ENCODE measurements at regions not wholly inside any gene's neighbourhood (a gene's known extent, or its start where the extent isn't known, plus 50 kb on each side); places are given as distances from the start of the nearest gene placed in this dataset.
"Not testable (repeated sequence)": the region's sequence is repeated elsewhere in the genome, so short reads cannot be mapped to it uniquely, and the experiment has no call there.

- DNase-seq (ENCODE audit: low read depth in 2 of 2), result no peak
Observed at GRCh38 chr1:157269656-157270375, 131.6 kb upstream of the ETV3 start.

DNA sequence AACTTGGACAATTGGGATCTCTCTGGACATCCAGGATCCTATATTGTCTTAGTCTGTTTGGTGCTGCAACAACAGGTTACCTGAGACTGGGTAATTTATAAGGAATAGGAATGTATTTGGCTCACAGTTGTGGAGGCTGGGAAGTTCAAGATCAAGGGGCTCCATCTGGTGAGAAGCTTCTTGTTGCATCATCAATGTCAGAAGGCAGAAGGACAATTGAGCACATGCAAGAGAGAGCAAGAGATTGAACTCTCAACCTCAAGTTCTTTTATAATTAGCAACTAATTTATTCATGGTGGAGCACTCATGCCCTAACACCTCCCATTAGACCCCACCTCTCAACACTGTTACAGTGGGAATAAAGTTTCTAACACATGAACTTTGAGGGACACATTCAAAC, 124.7 kb upstream of the ETV3 start:
- no peak for DNase-seq (ENCODE audit: low read depth in 2 of 2)

DNA sequence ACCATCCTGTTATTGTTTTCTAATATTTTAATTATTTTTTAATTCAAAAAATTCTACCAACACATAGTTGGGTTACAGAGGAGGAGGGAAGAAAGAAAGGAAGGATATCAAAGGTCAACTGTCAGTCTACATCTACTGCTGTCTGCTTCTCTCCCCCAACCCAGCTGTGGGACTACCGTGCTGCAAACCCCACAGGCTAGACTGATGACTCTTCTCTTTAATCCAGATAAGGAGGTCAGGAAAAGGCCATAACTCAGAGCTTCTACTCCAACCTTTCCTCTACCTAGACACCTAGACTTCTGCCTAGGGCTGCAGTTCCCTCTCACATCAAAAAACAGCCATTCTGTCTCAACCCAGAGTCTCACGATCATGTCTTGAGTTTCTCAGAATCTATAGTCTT, 124.2 kb upstream of the ETV3 start:
- DNase-seq (ENCODE audit: low read depth in 2 of 2), result no peak

- DNase-seq (ENCODE audit: low read depth in 2 of 2), result not testable (repeated sequence)
Observed at GRCh38 chr1:157255891-157256290, 117.7 kb upstream of the ETV3 start.

DNA sequence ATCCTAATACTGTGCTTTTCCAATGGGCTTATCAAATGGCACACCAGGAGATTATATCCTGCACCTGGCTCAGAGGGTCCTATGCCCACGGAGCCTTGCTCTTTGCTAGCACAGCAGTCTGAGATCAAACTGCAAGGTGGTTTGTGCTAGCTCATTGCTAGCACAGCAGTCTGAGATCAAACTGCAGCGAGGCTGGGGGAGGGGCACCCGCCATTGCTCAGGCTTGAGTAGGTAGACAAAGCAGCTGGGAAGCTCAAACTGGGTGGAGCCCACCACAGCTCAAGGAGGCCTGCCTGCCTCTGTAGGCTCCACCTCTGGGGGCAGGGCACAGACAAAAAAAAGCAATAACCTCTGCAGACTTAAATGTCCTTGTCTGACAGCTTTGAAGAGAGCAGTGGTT, 116.0 kb upstream of the ETV3 start:
- not testable (repeated sequence) for DNase-seq (ENCODE audit: low read depth in 2 of 2)

DNA sequence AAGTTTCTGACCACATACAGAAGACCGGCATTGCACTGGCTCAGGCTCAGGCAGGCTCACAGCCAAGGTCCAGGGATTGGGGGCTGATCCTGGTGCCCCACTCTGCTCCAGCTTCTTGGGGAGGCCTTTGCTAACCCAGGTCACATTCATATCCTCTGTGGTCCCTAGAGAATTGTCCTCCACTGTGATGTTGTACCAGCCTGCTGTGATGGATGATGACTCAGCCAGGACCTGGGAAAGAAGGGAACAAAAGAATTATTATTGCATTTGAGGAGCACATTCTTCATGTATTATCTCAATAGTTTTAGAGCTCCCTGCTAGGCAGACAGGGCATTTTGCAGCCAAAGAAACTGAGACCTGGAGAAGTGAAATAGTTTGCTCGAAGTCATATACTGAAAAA, 114.3 kb upstream of the ETV3 start:
- DNase-seq (ENCODE audit: low read depth in 2 of 2), result no peak

DNA sequence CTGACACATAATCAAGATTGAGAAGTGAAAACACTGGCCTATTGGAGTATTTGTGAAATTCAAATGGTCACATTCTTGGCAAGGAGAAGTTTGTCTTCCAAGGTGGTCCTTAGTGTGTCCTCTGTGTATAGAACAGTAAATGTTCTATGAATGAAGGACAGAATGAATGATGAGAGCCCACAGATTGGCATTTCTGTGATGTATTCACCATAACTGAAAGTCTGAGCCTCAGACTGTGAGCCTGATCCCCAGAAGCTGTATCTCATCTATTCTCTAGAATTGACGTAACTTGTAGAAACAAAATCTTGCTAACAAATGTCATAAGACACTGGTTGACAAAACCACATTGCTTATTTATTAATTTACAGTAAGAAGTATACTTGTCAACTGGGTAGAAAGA, 111.5 kb upstream of the ETV3 start:
- no peak for DNase-seq (ENCODE audit: low read depth in 2 of 2)

- DNase-seq (ENCODE audit: low read depth in 2 of 2), result no peak
Observed at GRCh38 chr1:157249326-157249725, 111.1 kb upstream of the ETV3 start.

GRCh38 chr1:157247764-157248049, 109.5 kb upstream of the ETV3 start:
- not testable (repeated sequence) for DNase-seq (ENCODE audit: low read depth in 2 of 2)

DNA sequence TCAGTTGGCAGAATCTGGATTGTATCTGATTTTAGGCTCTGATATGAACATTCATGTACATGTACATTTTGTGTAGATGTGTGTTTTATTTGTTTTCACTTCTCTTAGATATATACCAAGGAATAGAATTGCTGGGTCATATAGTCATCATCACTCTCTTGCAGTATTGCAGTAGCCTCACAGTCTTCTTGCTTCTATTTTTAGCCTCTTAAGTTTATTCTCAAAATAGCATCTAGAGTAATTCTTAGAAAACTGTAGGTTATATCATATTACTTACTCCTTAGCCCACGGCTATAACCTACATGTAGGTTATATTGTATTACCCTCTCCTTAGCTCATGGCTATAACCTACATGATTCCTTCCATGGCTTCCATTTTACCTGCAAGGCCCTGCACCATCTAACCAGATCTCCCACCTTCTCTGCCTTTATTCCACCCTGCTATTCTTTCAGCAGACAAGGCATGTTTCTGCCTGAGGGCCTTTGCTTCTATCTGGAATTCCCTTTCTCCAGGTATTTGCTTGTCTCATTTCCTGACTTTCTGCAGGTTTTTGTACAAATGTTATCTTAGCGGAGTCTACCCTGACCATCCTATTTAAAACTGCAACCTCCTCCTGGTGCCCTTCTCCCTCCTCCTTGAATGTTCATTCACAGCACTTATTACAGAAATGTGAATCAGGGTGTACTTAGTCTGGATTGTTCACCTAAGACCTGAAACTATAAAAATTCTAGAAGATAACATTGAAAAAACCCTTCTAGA, 109.0 kb upstream of the ETV3 start:
- no peak for DNase-seq (ENCODE audit: low read depth in 2 of 2)

DNA sequence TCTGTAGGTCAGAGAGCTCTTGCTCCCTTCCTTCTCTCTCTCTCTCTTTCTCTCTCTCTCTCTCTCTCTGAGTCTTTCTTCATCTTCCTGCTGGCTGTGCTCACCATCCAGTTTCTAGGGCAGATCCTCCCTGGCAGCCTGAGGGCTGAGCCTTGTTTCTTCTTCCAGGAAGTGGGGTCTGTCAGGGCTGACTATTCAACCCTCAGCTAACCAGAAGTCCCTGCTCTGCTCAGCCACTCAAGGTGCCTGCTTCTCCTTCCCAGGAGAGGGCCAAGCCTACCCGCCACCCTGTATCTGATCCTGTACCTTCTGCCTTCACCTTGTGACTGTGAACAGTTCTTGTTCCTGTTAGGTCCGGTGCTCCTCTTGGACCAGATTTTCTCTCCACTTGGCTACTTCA, 107.6 kb upstream of the ETV3 start:
- no peak for DNase-seq (ENCODE audit: low read depth in 2 of 2)

DNA sequence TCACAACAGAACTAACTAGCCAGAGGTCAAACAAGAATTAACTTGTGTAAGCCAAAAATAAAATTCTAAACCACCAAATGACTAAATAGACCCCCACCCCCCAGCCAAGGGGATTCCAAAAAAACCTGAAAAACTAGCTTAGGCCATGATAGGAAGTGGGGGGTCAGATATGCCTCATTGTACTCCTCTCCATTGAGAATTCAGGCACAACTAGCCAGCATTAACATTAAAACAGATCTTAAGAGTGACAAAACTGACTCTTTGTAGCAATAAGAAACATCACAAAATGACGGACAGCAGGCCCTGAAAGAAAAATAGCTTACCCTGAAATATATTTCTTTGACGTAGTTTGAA, 103.0 kb upstream of the ETV3 start:
- DNase-seq (ENCODE audit: low read depth in 2 of 2), result no peak

DNA sequence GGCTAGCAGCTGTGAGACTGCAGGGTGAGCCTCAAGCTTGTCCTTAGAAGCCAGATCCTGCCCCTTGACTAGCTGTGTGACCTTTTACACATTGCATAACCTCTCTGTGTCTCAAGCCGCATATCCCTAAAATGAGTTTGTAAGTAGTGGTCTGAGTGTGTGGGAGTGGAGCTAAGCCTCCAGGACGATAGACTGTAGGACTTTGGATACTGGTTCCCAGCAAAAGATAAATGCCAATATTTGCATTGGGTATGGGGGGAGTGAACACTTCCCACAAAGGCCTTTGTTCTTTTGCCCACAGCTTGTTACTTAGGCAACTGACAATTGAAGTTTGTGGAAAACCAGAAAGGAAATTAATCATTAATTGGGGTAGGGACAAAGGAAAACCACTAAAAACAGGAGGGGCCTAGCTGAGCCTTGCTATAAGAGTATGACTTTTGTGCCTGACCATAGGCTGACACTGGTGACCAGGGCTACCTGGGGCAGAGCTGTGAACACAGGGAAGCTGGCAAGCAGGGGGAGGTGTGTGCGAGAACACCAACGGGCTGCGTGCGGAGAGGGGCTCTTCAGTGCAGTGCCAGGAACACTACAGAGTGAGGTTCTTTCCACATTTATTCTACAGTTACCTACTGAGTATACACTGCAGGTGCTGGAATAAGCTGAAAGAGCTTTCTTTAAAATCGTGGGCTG, 102.4 kb upstream of the ETV3 start:
- DNase-seq (ENCODE audit: low read depth in 2 of 2), result no peak

DNA sequence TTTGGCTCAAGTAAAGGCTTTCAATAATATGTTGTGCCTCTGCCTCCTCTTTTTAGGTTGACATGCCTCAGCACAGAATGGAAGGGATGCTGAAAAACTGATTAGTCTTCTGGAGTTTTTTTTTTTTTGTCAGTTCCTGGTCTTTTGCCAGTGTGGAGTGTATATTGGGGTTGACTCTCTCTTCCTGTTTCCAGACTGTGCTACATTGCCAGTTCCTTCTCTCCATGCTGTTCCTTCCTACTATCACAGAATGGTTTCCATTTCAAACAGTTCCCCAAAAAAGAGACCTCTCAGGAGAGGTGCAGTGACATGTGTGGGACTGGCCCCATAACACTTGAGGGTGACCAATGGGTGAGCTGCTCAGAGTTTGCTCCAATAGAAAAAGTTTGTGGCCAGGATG, 101.7 kb upstream of the ETV3 start:
- DNase-seq (ENCODE audit: low read depth in 2 of 2), result no peak

- DNase-seq (ENCODE audit: low read depth in 2 of 2), result no peak
Observed at GRCh38 chr1:157238585-157238984, 100.4 kb upstream of the ETV3 start.

GRCh38 chr1:157237981-157238380, 99.8 kb upstream of the ETV3 start:
- no peak for DNase-seq (ENCODE audit: low read depth in 2 of 2)

DNA sequence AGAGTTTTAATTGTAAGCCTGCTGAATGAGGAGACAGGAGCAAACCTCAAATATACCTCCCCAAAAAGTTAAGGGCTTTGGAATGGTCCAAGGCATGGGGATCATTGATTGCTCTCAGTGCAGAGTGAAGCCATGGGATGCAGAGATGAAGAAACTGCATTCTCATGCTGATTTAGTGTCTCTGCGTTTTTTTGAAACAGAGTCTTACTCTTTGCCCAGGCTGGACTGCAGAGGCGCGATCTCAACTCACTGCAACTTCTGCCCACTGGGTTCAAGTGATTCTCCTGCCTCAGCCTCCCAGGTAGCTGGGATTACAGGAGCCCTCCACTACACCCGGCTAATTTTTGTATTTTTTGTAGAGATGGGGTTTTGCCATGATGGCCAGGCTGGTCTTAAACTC, 99.3 kb upstream of the ETV3 start:
- no peak for DNase-seq (ENCODE audit: low read depth in 2 of 2)

DNA sequence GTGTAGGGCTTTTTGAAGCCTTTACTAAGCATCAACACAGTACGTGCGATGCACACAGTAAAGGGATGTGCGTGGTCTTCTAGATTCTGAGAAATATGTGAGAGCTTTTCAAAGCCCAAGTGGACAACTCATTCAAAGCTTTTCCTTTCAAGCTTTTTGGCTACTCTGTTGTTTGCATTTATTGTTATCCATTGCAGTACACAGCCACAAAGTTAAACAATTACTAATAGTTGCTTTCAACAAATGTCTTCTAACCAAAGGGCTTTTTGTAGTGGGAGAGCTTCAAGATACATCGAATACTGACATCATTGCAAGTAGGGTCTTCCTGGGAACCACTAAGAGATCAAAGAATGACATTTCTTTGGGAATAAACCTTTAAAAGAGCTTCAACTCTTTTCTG, 97.9 kb upstream of the ETV3 start:
- no peak for DNase-seq (ENCODE audit: low read depth in 2 of 2)

- no peak for DNase-seq (ENCODE audit: low read depth in 2 of 2)
Observed at GRCh38 chr1:157235307-157235706, 97.1 kb upstream of the ETV3 start.

DNA sequence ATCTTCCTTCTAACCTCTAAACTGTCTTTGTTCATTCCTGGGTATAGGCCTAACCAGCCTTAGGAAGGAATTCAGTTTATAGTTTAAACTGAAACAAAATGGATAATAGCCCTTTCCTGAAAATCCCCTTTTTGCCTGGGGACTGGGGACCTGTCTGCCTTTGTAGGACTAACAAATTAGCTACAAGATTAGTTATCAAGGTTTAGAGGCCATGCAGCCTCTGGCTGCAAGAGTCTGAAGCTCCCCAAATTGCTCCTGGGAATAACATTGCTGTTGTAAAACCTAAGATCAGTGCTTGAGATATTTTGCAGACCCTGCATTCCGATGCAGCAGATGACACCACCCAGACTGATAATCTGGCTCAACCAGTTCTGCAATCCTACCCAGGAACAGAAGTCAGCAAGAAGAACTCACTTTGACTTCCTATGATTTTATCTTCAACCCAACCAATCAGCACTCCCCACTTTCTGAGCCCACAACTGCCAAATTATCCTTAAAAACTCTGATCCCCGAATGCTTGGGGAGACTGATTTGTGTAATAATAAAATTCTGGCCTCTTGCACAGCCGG, 96.6 kb upstream of the ETV3 start:
- no peak for DNase-seq (ENCODE audit: low read depth in 2 of 2)

DNA sequence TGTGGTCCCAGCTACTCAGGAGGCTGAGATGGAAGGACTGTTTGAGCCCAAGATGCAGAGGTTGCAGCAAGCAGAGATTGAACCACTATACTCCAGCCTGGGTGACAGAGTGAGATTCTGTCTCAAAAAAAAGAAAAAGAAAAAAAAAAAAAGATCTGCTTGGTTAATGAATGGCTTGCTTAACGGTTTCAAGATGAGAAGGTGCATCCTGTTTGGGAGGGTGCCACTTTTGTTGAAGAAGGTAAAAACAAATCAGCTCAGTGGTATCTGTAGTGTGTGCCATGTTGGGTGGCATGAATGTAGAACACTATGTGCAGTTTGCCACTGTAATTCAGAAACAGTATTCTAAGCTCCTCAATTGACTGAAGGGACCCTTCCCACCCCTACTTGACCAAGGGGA, 94.9 kb upstream of the ETV3 start:
- DNase-seq (ENCODE audit: low read depth in 2 of 2), result no peak

- DNase-seq (ENCODE audit: low read depth in 2 of 2), result no peak
Observed at GRCh38 chr1:157231846-157232525, 93.8 kb upstream of the ETV3 start.

Measured in fibroblast of skin of left biceps (primary cell).